Endothelial cell of umbilical vein (primary cell): ENCODE measurements at regions not wholly inside any gene's neighbourhood (a gene's known extent, or its start where the extent isn't known, plus 50 kb on each side); places are given as distances from the start of the nearest gene placed in this dataset.
A peak's percentile ranks its signal among the peaks of the same experiment; 100 is the strongest.
"Not testable (repeated sequence)": the region's sequence is repeated elsewhere in the genome, so short reads cannot be mapped to it uniquely, and the experiment has no call there.

Experiments
- BruUV-seq: library from RNA; stranded (reverse); fragments of 400-500 nt; replicated peaks from 2 replicates; lab custom pipeline; 2021; lab: Mats Ljungman, UMichigan
- CTCF ChIA-PET: fragments of 300-600, 350-600 bp; sonication (Branson Sonifier 250); formaldehyde crosslinking; loops from one replicate; lab custom pipeline; 2021; ENCODE audit warnings: antibody characterized with exemption, inconsistent platforms; lab: Charles Lee
- POLR2A ChIA-PET: fragments of 300-600, 350-600 bp; sonication (Branson Sonifier 250); formaldehyde crosslinking; loops from one replicate; lab custom pipeline; 2021; ENCODE audit warnings: antibody characterized with exemption, inconsistent platforms; lab: Charles Lee
- DNase-seq: peaks from one replicate; pipeline ENCODE4 v3.0.0-alpha.2; 2011; ENCODE audit warnings: low read depth, low spot score
- FAIRE-seq: peaks from 2 replicates; lab custom pipeline; 2011; peaks lifted over from hg19 to GRCh38; lab: Jason Lieb, UNC
- H2AFZ ChIP-seq: 2 replicates; pipeline ENCODE4 v1.6.0; 2012; ENCODE audit warnings: low read depth, low read length, control low read depth, inconsistent platforms
- H3K27ac ChIP-seq: 2 replicates; pipeline ENCODE4 v1.5.1; 2011; ENCODE audit warnings: low read depth, mild to moderate bottlenecking, control low read depth, low read length, moderate library complexity; ENCODE audit not compliant: insufficient read depth
- H3K27me3 ChIP-seq, 2 experiments: 2 replicates each; pipeline versions ENCODE4 v1.6.0 to v1.6.1; 2011; ENCODE audit warnings: low read length in 2 of 2, mixed read lengths in 1 of 2; ENCODE audit not compliant: control insufficient read depth in 2 of 2, insufficient read depth in 2 of 2
- H3K36me3 ChIP-seq, 2 experiments: 2 replicates in 1 of 2; 3 replicates in 1 of 2; pipeline ENCODE4 v1.5.1; 2011; ENCODE audit warnings: low read length in 2 of 2, mild to moderate bottlenecking in 1 of 2, moderate library complexity in 1 of 2; ENCODE audit not compliant: control insufficient read depth in 2 of 2, insufficient read depth in 2 of 2; ENCODE audit errors: extremely low read depth in 1 of 2
- H3K4me1 ChIP-seq: 3 replicates; pipeline ENCODE4 v1.5.1; 2011; ENCODE audit warnings: mild to moderate bottlenecking, low read length; ENCODE audit not compliant: control insufficient read depth, insufficient read depth; ENCODE audit errors: extremely low read depth
- H3K4me2 ChIP-seq: 2 replicates; pipeline ENCODE4 v1.6.1; 2011; ENCODE audit warnings: low read length, control low read depth, mixed read lengths; ENCODE audit not compliant: insufficient read depth
- H3K4me3 ChIP-seq, 3 experiments: fragments of 200-600 bp in 1 of 3; sonication (generic), shearing (Covaris generic) in 1 of 3; replicated peaks in 1 of 3; 2 replicates each; pipeline ENCODE4 v1.5.1; 2011 to 2016; ENCODE audit warnings: control low read depth in 3 of 3, low read length in 3 of 3, mild to moderate bottlenecking in 2 of 3, inconsistent platforms in 1 of 3, low read depth in 1 of 3, moderate library complexity in 1 of 3; ENCODE audit not compliant: insufficient read depth in 1 of 3
- H3K79me2 ChIP-seq: 2 replicates; pipeline ENCODE4 v1.6.0; 2012; ENCODE audit warnings: low read length, inconsistent platforms; ENCODE audit not compliant: control insufficient read depth, insufficient read depth
- H3K9ac ChIP-seq: replicated peaks from 2 replicates; pipeline ENCODE3; 2011; ENCODE audit warnings: low read length, control low read depth; ENCODE audit not compliant: insufficient read depth; ENCODE audit errors: extremely low read depth
- H3K9me1 ChIP-seq: replicated peaks from 3 replicates; pipeline ENCODE4 v1.6.0; 2011; ENCODE audit warnings: mild to moderate bottlenecking, low read length; ENCODE audit not compliant: control insufficient read depth, insufficient read depth; ENCODE audit errors: extremely low read depth
- H3K9me3 ChIP-seq: replicated peaks from 2 replicates; pipeline ENCODE4 v1.5.1; 2012; ENCODE audit warnings: low read length, inconsistent platforms; ENCODE audit not compliant: control insufficient read depth, insufficient read depth
- H4K20me1 ChIP-seq: replicated peaks from 2 replicates; pipeline ENCODE3; 2011; ENCODE audit warnings: mild to moderate bottlenecking, low read length; ENCODE audit not compliant: control insufficient read depth, insufficient read depth; ENCODE audit errors: extremely low read depth
- EZH2 ChIP-seq: IDR thresholded peaks from 2 replicates; pipeline ENCODE4 v1.6.1; 2012; ENCODE audit warnings: borderline replicate concordance, low read depth, mild to moderate bottlenecking, moderate library complexity, low read length, inconsistent platforms; ENCODE audit not compliant: severe bottlenecking
- JUN ChIP-seq: IDR thresholded peaks from 2 replicates; pipeline ENCODE4 v1.6.1; 2011; ENCODE audit warnings: borderline replicate concordance, low read depth; ENCODE audit not compliant: insufficient read length, insufficient read depth
- MYC ChIP-seq: IDR thresholded peaks from one replicate; pipeline ENCODE4 v1.6.1; 2011; ENCODE audit warnings: mild to moderate bottlenecking, low read depth, low read length
- POLR2A ChIP-seq: IDR thresholded peaks from 2 replicates; pipeline ENCODE4 v1.6.1; 2012; ENCODE audit warnings: low read depth, mild to moderate bottlenecking, control low read depth, low read length
- dilution Hi-C: fragments of 300-500 bp; cut with MboI; formaldehyde crosslinking; loops from one replicate; pipeline ENCODE4 v1.15.0; 2019; ENCODE audit warnings: low sequenced_read_pairs; ENCODE audit not compliant: extremely low pct_ligation_motif_present
- intact Hi-C: fragments of 100-400 bp; cut with micrococcal nuclease; formaldehyde crosslinking; loops from one replicate; pipeline ENCODE4 v1.10.0; 2022
- TF ChIP-seq, protein P1 (sequence below), 2 donors: IDR thresholded peaks; 1 replicate in 1 of 2; 2 replicates in 1 of 2; pipeline ENCODE4 v1.5.1; 2011; ENCODE audit warnings: low read length in 2 of 2, mild to moderate bottlenecking in 2 of 2, moderate library complexity in 2 of 2, control low read depth in 1 of 2, inconsistent platforms in 1 of 2, low read depth in 1 of 2; ENCODE audit not compliant: insufficient read depth in 1 of 2; ENCODE audit errors: extremely low read depth in 1 of 2

GRCh38 chrX:150213481-150214030 lies 149.6 kb upstream of the MAMLD1 start:
- no peaks in the 10 kb centered on the region for H3K27me3 ChIP-seq
- no peaks in the 10 kb centered on the region for H3K9me1 ChIP-seq
- CTCF ChIA-PET: interaction anchor here (1.0 to 1.3 kb wide), 2 partner anchors 13 to 252 kb away, joined by 3 read pairs; no protein-coding TSS in a partner anchor
- POLR2A ChIA-PET: no interaction called here
- dilution Hi-C loops (no loop called here), intact Hi-C loops (no loop called here)
- BruUV-seq: no TSS peak
- peak; percentile 55 for DNase-seq
- no peaks in the 10 kb centered on the region for H3K36me3 ChIP-seq
- H3K9me3 ChIP-seq: no peaks in the 10 kb centered on the region
- H3K4me1 ChIP-seq: peaks cover 3% of the 10 kb centered on the region
- FAIRE-seq: no peak
- H3K9ac ChIP-seq: no peak overlapping the region
- no peak overlapping the region for H2AFZ ChIP-seq
- no peaks in the 10 kb centered on the region for H3K79me2 ChIP-seq
- no peak overlapping the region for H3K4me3 ChIP-seq
- TF ChIP-seq POLR2A: no peak
- TF ChIP-seq, protein P1, sequence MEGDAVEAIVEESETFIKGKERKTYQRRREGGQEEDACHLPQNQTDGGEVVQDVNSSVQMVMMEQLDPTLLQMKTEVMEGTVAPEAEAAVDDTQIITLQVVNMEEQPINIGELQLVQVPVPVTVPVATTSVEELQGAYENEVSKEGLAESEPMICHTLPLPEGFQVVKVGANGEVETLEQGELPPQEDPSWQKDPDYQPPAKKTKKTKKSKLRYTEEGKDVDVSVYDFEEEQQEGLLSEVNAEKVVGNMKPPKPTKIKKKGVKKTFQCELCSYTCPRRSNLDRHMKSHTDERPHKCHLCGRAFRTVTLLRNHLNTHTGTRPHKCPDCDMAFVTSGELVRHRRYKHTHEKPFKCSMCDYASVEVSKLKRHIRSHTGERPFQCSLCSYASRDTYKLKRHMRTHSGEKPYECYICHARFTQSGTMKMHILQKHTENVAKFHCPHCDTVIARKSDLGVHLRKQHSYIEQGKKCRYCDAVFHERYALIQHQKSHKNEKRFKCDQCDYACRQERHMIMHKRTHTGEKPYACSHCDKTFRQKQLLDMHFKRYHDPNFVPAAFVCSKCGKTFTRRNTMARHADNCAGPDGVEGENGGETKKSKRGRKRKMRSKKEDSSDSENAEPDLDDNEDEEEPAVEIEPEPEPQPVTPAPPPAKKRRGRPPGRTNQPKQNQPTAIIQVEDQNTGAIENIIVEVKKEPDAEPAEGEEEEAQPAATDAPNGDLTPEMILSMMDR (IDR thresholded peaks at IDR 0.05; ENCODE audit: extremely low read depth in 1 of 2, insufficient read depth in 1 of 2, low read depth in 1 of 2, low read length in 2 of 2): no peak
- TF ChIP-seq MYC: no peak
- no peak for TF ChIP-seq JUN
- TF ChIP-seq EZH2: no peak
- peak overlapping the region; percentile 48 for H3K27ac ChIP-seq
- no peaks in the 10 kb centered on the region for H4K20me1 ChIP-seq
- H3K4me2 ChIP-seq: no peak overlapping the region

DNA sequence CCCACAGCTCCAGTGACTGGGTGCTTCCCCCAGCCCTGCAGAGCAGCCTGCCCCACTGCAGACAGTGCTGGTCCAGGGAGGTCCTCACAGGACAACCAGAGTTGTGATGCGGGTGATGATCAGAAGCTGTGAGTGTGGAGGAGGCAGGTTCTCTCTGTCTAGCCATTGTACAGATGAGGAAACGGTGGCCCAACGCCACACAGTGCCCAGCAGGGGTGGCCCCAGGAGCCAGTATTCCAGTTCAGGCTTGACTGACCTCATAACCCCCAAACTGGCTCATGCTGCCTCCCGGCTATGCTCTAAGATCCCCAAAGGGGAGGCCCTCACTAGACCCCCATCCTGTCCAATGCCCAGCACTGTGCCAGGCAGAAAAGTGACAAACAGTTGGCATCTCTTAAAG lies 147.1 kb upstream of the MAMLD1 start:
- POLR2A ChIA-PET, FAIRE-seq, H3K36me3 ChIP-seq, H2AFZ ChIP-seq, H3K79me2 ChIP-seq, H3K9me1 ChIP-seq, dilution Hi-C loops, DNase-seq, H3K4me3 ChIP-seq, CTCF ChIA-PET, H4K20me1 ChIP-seq, H3K4me1 ChIP-seq, H3K4me2 ChIP-seq, H3K9ac ChIP-seq, H3K27ac ChIP-seq, BruUV-seq, H3K9me3 ChIP-seq, intact Hi-C loops, H3K27me3 ChIP-seq: not testable (repeated sequence)
